ENCODE measurements at regions not wholly inside any gene's neighbourhood (a gene's known extent, or its start where the extent isn't known, plus 50 kb on each side); places are given as distances from the start of the nearest gene placed in this dataset.

DNA sequence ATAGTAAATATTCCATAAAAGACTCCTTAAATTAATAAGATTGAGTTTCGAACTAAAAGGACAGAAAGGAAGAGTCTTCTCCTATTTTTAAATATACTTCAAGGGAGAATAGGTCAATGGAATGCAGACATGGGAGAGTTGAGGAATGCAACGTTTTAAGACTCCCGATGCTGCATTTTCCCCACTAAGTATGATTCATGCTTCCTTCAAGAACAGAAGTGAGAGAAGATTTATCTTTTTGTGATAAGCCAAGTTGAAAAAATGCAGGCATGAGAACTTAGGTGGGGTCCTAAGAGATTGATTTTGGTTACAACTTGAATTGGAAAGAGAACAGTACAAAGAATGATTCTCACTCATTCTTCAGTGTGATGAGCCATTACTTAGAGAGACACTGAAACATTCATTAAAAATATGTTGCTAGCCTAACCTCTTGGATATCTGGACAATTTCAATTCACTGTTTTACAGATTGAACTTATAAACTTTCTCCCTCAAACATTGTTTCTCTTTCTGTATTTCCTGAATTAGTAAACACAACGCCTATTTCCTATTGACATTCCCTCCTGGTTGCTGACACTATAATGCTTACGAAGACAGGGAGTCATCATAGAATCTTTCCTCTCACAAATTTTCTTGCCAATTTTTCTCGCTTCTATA, 1666.1 kb upstream of the WWC1 start:
- TF ChIP-seq CTCF (IDR thresholded peaks at IDR 0.05) (no peak), POLR2A (IDR thresholded peaks at IDR 0.05) (no peak)

Measured in thyroid gland (tissue), 4 donors.